H1 (cell line): ENCODE measurements at regions not wholly inside any gene's neighbourhood (a gene's known extent, or its start where the extent isn't known, plus 50 kb on each side); places are given as distances from the start of the nearest gene placed in this dataset.

Experiments
- CTCF ChIA-PET: fragments of 300-600 bp; sonication (Branson Sonifier 250); formaldehyde crosslinking; loops from one replicate; lab custom pipeline; 2021; ENCODE audit not compliant: partially characterized antibody; lab: Charles Lee
- POLR2A ChIA-PET: fragments of 300-600 bp; sonication (Branson Sonifier 250); formaldehyde crosslinking; loops from one replicate; lab custom pipeline; 2021; ENCODE audit warnings: inconsistent platforms; ENCODE audit not compliant: partially characterized antibody; lab: Charles Lee
- DNase-seq, 2 experiments: peaks; one replicate each; pipeline versions ENCODE4 v3.0.0 to v3.0.0-alpha.2; 2010 to 2022; ENCODE audit warnings: low spot score in 2 of 2, low read depth in 1 of 2, mixed read lengths in 1 of 2
- FAIRE-seq: peaks from 2 replicates; lab custom pipeline; 2011; peaks lifted over from hg19 to GRCh38; lab: Jason Lieb, UNC
- H2AFZ ChIP-seq: 2 replicates; pipeline ENCODE4 v1.8.1; 2012; ENCODE audit warnings: low read length, inconsistent platforms
- H2AK5ac ChIP-seq: 2 replicates; pipeline ENCODE4 v1.6.1; 2013; ENCODE audit warnings: low read depth, low read length
- H2BK120ac ChIP-seq: replicated peaks from 2 replicates; pipeline ENCODE3; 2013; ENCODE audit warnings: low read depth, low read length, inconsistent platforms
- H2BK12ac ChIP-seq: 2 replicates; pipeline ENCODE4 v1.6.1; 2013; ENCODE audit warnings: low read depth, low read length
- H2BK15ac ChIP-seq: 2 replicates; pipeline ENCODE4 v1.6.1; 2013; ENCODE audit warnings: low read length
- H2BK20ac ChIP-seq: 2 replicates; pipeline ENCODE4 v1.6.1; 2013; ENCODE audit warnings: low read length
- H2BK5ac ChIP-seq: 2 replicates; pipeline ENCODE4 v1.6.1; 2013; ENCODE audit warnings: low read depth, low read length
- H3K14ac ChIP-seq: 2 replicates; pipeline ENCODE4 v1.6.1; 2013; ENCODE audit warnings: inconsistent platforms; ENCODE audit not compliant: insufficient read length
- H3K18ac ChIP-seq: 2 replicates; pipeline ENCODE4 v1.6.1; 2013; ENCODE audit warnings: low read length; ENCODE audit errors: extremely low read depth
- H3K23ac ChIP-seq: 2 replicates; pipeline ENCODE4 v1.6.1; 2013; ENCODE audit warnings: inconsistent platforms; ENCODE audit not compliant: insufficient read length
- H3K23me2 ChIP-seq: 2 replicates; pipeline ENCODE4 v1.6.1; 2013; ENCODE audit warnings: low read depth, low read length
- H3K27ac ChIP-seq: 2 replicates; pipeline ENCODE4 v1.6.1; 2011; ENCODE audit warnings: low read depth, low read length, inconsistent platforms
- H3K27me3 ChIP-seq, 4 experiments: replicated peaks in 1 of 4; 1 replicate in 1 of 4; 2 replicates in 3 of 4; pipeline versions ENCODE4 v1.6.1 to v1.8.1; 2011 to 2013; ENCODE audit warnings: low read length in 3 of 4, mild to moderate bottlenecking in 3 of 4, inconsistent platforms in 2 of 4, mixed read lengths in 2 of 4, moderate library complexity in 1 of 4; ENCODE audit not compliant: control insufficient read depth in 3 of 4, insufficient read depth in 3 of 4; ENCODE audit errors: extremely low read depth in 1 of 4
- H3K36me3 ChIP-seq, 4 experiments: 2 replicates each; pipeline versions ENCODE4 v1.6.1 to v1.8.1; 2011 to 2013; ENCODE audit warnings: mild to moderate bottlenecking in 4 of 4, low read length in 3 of 4, moderate library complexity in 2 of 4, control low read depth in 1 of 4, inconsistent platforms in 1 of 4; ENCODE audit not compliant: insufficient read depth in 4 of 4, control insufficient read depth in 2 of 4
- H3K4ac ChIP-seq: replicated peaks from 2 replicates; pipeline ENCODE3; 2013; ENCODE audit warnings: low read length, low read depth, mixed read lengths, inconsistent platforms; ENCODE audit not compliant: insufficient read length
- H3K4me1 ChIP-seq, 4 experiments: replicated peaks in 1 of 4; 1 replicate in 1 of 4; 2 replicates in 3 of 4; pipeline versions ENCODE4 v1.6.1 to v1.8.1; 2011 to 2013; ENCODE audit warnings: low read length in 3 of 4, inconsistent platforms in 2 of 4, mixed read lengths in 1 of 4; ENCODE audit not compliant: insufficient read depth in 4 of 4, control insufficient read depth in 3 of 4
- H3K4me2 ChIP-seq, 2 experiments: 2 replicates each; pipeline versions ENCODE4 v1.6.1 to v1.8.1; 2011 to 2013; ENCODE audit warnings: low read depth in 2 of 2, low read length in 2 of 2, control low read depth in 1 of 2, inconsistent platforms in 1 of 2, mild to moderate bottlenecking in 1 of 2; ENCODE audit not compliant: insufficient read depth in 1 of 2
- H3K4me3 ChIP-seq, 4 experiments: fragments of 200-600, 300-600 bp in 1 of 4; sonication (generic), shearing (Covaris generic), sonication (Bioruptor Twin) in 1 of 4; 2 replicates each; pipeline versions ENCODE4 v1.5.1 to v1.8.1; 2011 to 2016; ENCODE audit warnings: low read length in 4 of 4, low read depth in 3 of 4, control low read depth in 2 of 4, inconsistent platforms in 2 of 4, mild to moderate bottlenecking in 2 of 4, mixed read lengths in 1 of 4, moderate library complexity in 1 of 4; ENCODE audit not compliant: insufficient read depth in 2 of 4; ENCODE audit errors: extremely low read depth in 1 of 4
- H3K56ac ChIP-seq: replicated peaks from 2 replicates; pipeline ENCODE3; 2013; ENCODE audit warnings: low read depth, mild to moderate bottlenecking, mixed read lengths, low read length, inconsistent platforms; ENCODE audit not compliant: insufficient read length
- H3K79me1 ChIP-seq: 2 replicates; pipeline ENCODE4 v1.6.1; 2013; ENCODE audit warnings: low read depth, low read length, control low read depth
- H3K79me2 ChIP-seq, 2 experiments: 2 replicates each; pipeline versions ENCODE4 v1.6.1 to v1.8.1; 2012 to 2013; ENCODE audit warnings: low read length in 2 of 2, mild to moderate bottlenecking in 2 of 2, inconsistent platforms in 1 of 2; ENCODE audit not compliant: insufficient read depth in 2 of 2, control insufficient read depth in 1 of 2
- H3K9ac ChIP-seq, 4 experiments: replicated peaks in 1 of 4; 1 replicate in 1 of 4; 2 replicates in 3 of 4; pipeline versions ENCODE4 v1.6.1 to v1.8.1; 2011 to 2013; ENCODE audit warnings: low read depth in 3 of 4, low read length in 3 of 4, control low read depth in 2 of 4, mild to moderate bottlenecking in 2 of 4, moderate library complexity in 2 of 4, inconsistent platforms in 1 of 4; ENCODE audit errors: extremely low read depth in 1 of 4
- H3K9me3 ChIP-seq, 2 experiments: 2 replicates each; pipeline versions ENCODE4 v1.6.1 to v1.8.1; 2012 to 2013; ENCODE audit warnings: mild to moderate bottlenecking in 2 of 2, moderate library complexity in 2 of 2, control low read depth in 1 of 2, inconsistent platforms in 1 of 2, low read depth in 1 of 2, low read length in 1 of 2, mixed read lengths in 1 of 2; ENCODE audit not compliant: insufficient read depth in 2 of 2
- H4K20me1 ChIP-seq, 2 experiments: replicated peaks in 1 of 2; 2 replicates each; pipeline versions ENCODE3 to v1.8.1; 2011 to 2013; ENCODE audit warnings: inconsistent platforms in 2 of 2, low read length in 2 of 2, mild to moderate bottlenecking in 1 of 2; ENCODE audit not compliant: insufficient read depth in 2 of 2, control insufficient read depth in 1 of 2
- H4K5ac ChIP-seq: 2 replicates; pipeline ENCODE4 v1.6.1; 2013; ENCODE audit warnings: low read length, low read depth, mixed read lengths, inconsistent platforms; ENCODE audit not compliant: insufficient read length
- H4K8ac ChIP-seq: 2 replicates; pipeline ENCODE4 v1.8.0; 2013; ENCODE audit warnings: mild to moderate bottlenecking, moderate library complexity, low read length, inconsistent platforms; ENCODE audit not compliant: insufficient read depth; ENCODE audit errors: extremely low read depth
- H4K91ac ChIP-seq: replicated peaks from 2 replicates; pipeline ENCODE3; 2013; ENCODE audit warnings: low read length, mixed read lengths, inconsistent platforms; ENCODE audit not compliant: insufficient read length
- ASH2L ChIP-seq: fragments of 200-600, 300-600 bp; sonication (generic); IDR thresholded peaks from one replicate; pipeline ENCODE4 v1.7.1; 2017; ENCODE audit warnings: low read length
- BCL11A ChIP-seq, 2 experiments: IDR thresholded peaks; one replicate each; pipeline ENCODE4 v1.6.1; 2011; ENCODE audit warnings: low read depth in 2 of 2, low read length in 2 of 2, mild to moderate bottlenecking in 2 of 2
- BRCA1 ChIP-seq: IDR thresholded peaks from 2 replicates; pipeline ENCODE4 v1.6.1; 2012; ENCODE audit warnings: low read depth, low read length, improper control_type of control experiment
- CBX5 ChIP-seq: fragments of 300-800, 300-1000 bp; sonication (generic); IDR thresholded peaks from 2 replicates; pipeline ENCODE4 v1.7.1; 2016; ENCODE audit warnings: antibody characterized with exemption, low read length, low read depth
- EGR1 ChIP-seq: IDR thresholded peaks from 2 replicates; pipeline ENCODE4 v1.6.1; 2011; ENCODE audit warnings: low read depth, low read length, borderline replicate concordance
- GTF2F1 ChIP-seq: IDR thresholded peaks from 2 replicates; pipeline ENCODE4 v1.6.1; 2012; ENCODE audit warnings: low read depth, low read length, improper control_type of control experiment, borderline replicate concordance
- KDM1A ChIP-seq: fragments of 200-600, 300-600 bp; sonication (generic); IDR thresholded peaks from 2 replicates; pipeline ENCODE4 v1.7.1; 2016; ENCODE audit warnings: mild to moderate bottlenecking, low read length, borderline replicate concordance
- KDM5A ChIP-seq: fragments of 200-600 bp; IDR thresholded peaks from 2 replicates; pipeline ENCODE4 v1.7.1; 2012; ENCODE audit warnings: mild to moderate bottlenecking, low read length, inconsistent platforms, mixed read lengths
- NANOG ChIP-seq: IDR thresholded peaks from 2 replicates; pipeline ENCODE4 v1.6.1; 2011; ENCODE audit warnings: low read length, low read depth, mild to moderate bottlenecking, inconsistent platforms; ENCODE audit not compliant: insufficient read depth, poor library complexity, severe bottlenecking
- RBBP5 ChIP-seq: IDR thresholded peaks from 2 replicates; pipeline ENCODE4 v1.7.1; 2012; ENCODE audit warnings: low read depth, mild to moderate bottlenecking, inconsistent platforms, low read length, moderate library complexity, borderline replicate concordance
- RNF2 ChIP-seq: fragments of 200-900, 300-1000 bp; sonication (generic); IDR thresholded peaks from 2 replicates; pipeline ENCODE4 v1.7.1; 2016; ENCODE audit warnings: borderline replicate concordance, low read depth, mild to moderate bottlenecking, antibody characterized with exemption, low read length; ENCODE audit not compliant: poor library complexity, severe bottlenecking; ENCODE audit errors: missing control alignments
- SIX5 ChIP-seq: IDR thresholded peaks from 2 replicates; pipeline ENCODE4 v1.6.1; 2011; ENCODE audit warnings: mild to moderate bottlenecking, low read depth, low read length
- SP2 ChIP-seq: IDR thresholded peaks from 2 replicates; pipeline ENCODE4 v1.6.1; 2012; ENCODE audit warnings: mild to moderate bottlenecking, low read length, inconsistent platforms
- SRF ChIP-seq: IDR thresholded peaks from 2 replicates; pipeline ENCODE4 v1.6.1; 2011; ENCODE audit warnings: mild to moderate bottlenecking, low read depth, low read length, moderate library complexity
- TAF1 ChIP-seq: IDR thresholded peaks from 2 replicates; pipeline ENCODE4 v1.6.1; 2011; ENCODE audit warnings: mild to moderate bottlenecking, low read depth, low read length
- TCF12 ChIP-seq: IDR thresholded peaks from 2 replicates; pipeline ENCODE4 v1.6.1; 2011; ENCODE audit warnings: low read depth, mild to moderate bottlenecking, low read length
- WGBS, 2 experiments: shearing (Covaris generic) in 1 of 2; methylation state at CpG; one replicate each; pipeline versions ENCODE4 v1.1.6 to v1.1.7; 2013 to 2015; ENCODE audit warnings: low lambda C conversion rate in 2 of 2, mixed read lengths in 2 of 2, inconsistent platforms in 1 of 2, low coverage in 1 of 2, missing lambda C conversion rate in 1 of 2; ENCODE audit not compliant: insufficient replicate concordance in 2 of 2, insufficient coverage in 1 of 2, insufficient read length in 1 of 2; ENCODE audit errors: extremely low coverage in 1 of 2, missing lambda C conversion rate in 1 of 2; 5-methylcytosine and 5-hydroxymethylcytosine counted together

DNA sequence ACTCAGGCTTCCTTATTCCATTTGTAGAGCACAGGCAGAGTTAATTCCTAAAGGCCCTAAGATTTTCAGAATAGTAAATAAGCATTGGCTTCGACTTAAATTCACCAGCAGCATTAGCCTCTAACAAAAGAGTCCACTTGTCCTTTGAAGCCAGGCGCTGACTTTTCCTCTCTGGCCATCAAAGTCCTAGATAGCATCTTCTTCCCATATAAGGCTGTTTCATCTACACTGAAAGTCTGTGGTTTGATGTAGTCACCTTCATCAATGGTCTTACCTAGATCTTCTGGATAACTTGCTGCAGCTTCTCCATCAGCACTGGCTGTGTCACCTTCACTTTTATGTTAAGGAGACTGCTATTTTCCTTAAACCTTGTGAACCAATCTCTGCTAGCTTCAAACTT is 118.3 kb upstream of the SOX6 start:
- Histone ChIP-seq H4K8ac (no peak overlapping the region), H4K5ac (no peak overlapping the region), H3K4me2 (no peak overlapping the region), H3K9me3 (no peaks in the 10 kb centered on the region), H3K79me1 (no peaks in the 10 kb centered on the region), H3K4ac (no peak overlapping the region), H3K18ac (no peak overlapping the region), H2BK20ac (no peak overlapping the region), H2AK5ac (no peak overlapping the region), H3K4me3 (no peak overlapping the region), H3K27ac (no peak overlapping the region), H2BK15ac (no peak overlapping the region), H3K14ac (no peak overlapping the region), H2BK5ac (no peak overlapping the region), H3K4me1 (peaks cover 0 to 4% (median 0%) of the 10 kb centered on the region in 4 experiments; a peak in 1 of 7 replicates), H3K27me3 (no peaks in the 10 kb centered on the region), H3K23me2 (no peaks in the 10 kb centered on the region), H4K91ac (no peak overlapping the region), H2AFZ (no peak overlapping the region), H4K20me1 (no peaks in the 10 kb centered on the region), H2BK120ac (no peak overlapping the region), H3K79me2 (no peaks in the 10 kb centered on the region), H3K36me3 (no peaks in the 10 kb centered on the region), H2BK12ac (no peak overlapping the region), H3K23ac (no peak overlapping the region), H3K56ac (no peak overlapping the region), H3K9ac (no peak overlapping the region)
- DNase-seq: no peak
- WGBS, 2 experiments: 97% methylated on average over 2 of the region's 2 CpGs; no CpG with 5 or more reads in 1 of the 2 experiments
- POLR2A ChIA-PET: no interaction called here
- CTCF ChIA-PET: interaction anchor here (1.0 kb wide), 1 partner anchor 1659 kb away, joined by 3 read pairs; no protein-coding TSS in a partner anchor
- no peak for FAIRE-seq
- TF ChIP-seq RBBP5 (no peak), SIX5 (no peak), KDM1A (no peak), KDM5A (no peak), BRCA1 (no peak), CBX5 (no peak), ASH2L (no peak), NANOG (no peak), TAF1 (no peak), SP2 (no peak), TCF12 (no peak), SRF (no peak), RNF2 (no peak), EGR1 (no peak), GTF2F1 (no peak), BCL11A (IDR thresholded peaks at IDR 0.05; ENCODE audit: low read depth in 2 of 2, low read length in 2 of 2) (no peak)
